Esophagus squamous epithelium (tissue), 5 donors: ENCODE measurements at regions not wholly inside any gene's neighbourhood (a gene's known extent, or its start where the extent isn't known, plus 50 kb on each side); places are given as distances from the start of the nearest gene placed in this dataset.

Source experiments
- DNase-seq: peaks from one replicate; lab custom pipeline; 2025; lab: John Stamatoyannopoulos, UW
- H3K27ac ChIP-seq, 4 donors: fragments of 200-600 bp; sonication (generic); one replicate each; pipeline ENCODE4 v1.5.1; 2016 to 2019; ENCODE audit warnings: mild to moderate bottlenecking in 1 of 4
- H3K27me3 ChIP-seq, 4 donors: fragments of 200-600 bp; sonication (generic); 1 replicate in 3 of 4; 2 replicates in 1 of 4; pipeline versions ENCODE4 v1.5.1 to v1.6.0; 2017 to 2021; ENCODE audit warnings: antibody characterized with exemption in 1 of 4
- H3K36me3 ChIP-seq, 3 donors: fragments of 200-600 bp; sonication (generic); one replicate each; pipeline ENCODE4 v1.5.1; 2016 to 2019
- H3K4me1 ChIP-seq, 3 donors: fragments of 200-600 bp; sonication (generic); one replicate each; pipeline ENCODE4 v1.5.1; 2017 to 2019
- H3K4me3 ChIP-seq, 4 donors: fragments of 200-600 bp; sonication (generic); 1 replicate in 3 of 4; 2 replicates in 1 of 4; pipeline ENCODE4 v1.5.1; 2016 to 2019; ENCODE audit warnings: mild to moderate bottlenecking in 2 of 4, moderate library complexity in 1 of 4
- H3K9me3 ChIP-seq, 3 donors: fragments of 200-600 bp; sonication (generic); one replicate each; pipeline ENCODE4 v1.5.1; 2016 to 2019
- CTCF ChIP-seq, 6 experiments: fragments of 450-650 bp in 4 of 6; fragments of 200-600 bp in 2 of 6; sonication (generic) in 2 of 6; IDR thresholded peaks; one replicate each; pipeline ENCODE4 v1.5.1; 2016 to 2019; ENCODE audit warnings: antibody characterized with exemption in 6 of 6, mild to moderate bottlenecking in 4 of 6, moderate library complexity in 4 of 6
- POLR2A ChIP-seq, 4 donors: fragments of 450-650 bp; IDR thresholded peaks; one replicate each; pipeline ENCODE4 v1.6.1; 2017; ENCODE audit warnings: antibody characterized with exemption in 4 of 4, mild to moderate bottlenecking in 4 of 4, moderate library complexity in 3 of 4
- WGBS, 2 donors: methylation state at CpG; one replicate each; pipeline ENCODE4 v1.1.5; 2018; 5-methylcytosine and 5-hydroxymethylcytosine counted together
- intact Hi-C: fragments of 100-400 bp; cut with DNase I; formaldehyde crosslinking; loops from one replicate; pipeline ENCODE4 v1.15.0; 2022
- donor health status: DM: yes; HTN: yes; CAD: no.

- no peaks in the 10 kb centered on the region for H3K36me3 ChIP-seq
- peaks cover 0 to 5% (median 0%) of the 10 kb centered on the region in 3 donors for H3K4me1 ChIP-seq
- no peak overlapping the region for H3K27ac ChIP-seq
- H3K9me3 ChIP-seq = no peaks in the 10 kb centered on the region
- intact Hi-C loops = no loop called here
- 24 to 33% methylated on average over 2 of the region's 3 CpGs for WGBS, 2 donors
- TF ChIP-seq POLR2A (IDR thresholded peaks at IDR 0.05) = no peak
- no peak for TF ChIP-seq CTCF (IDR thresholded peaks at IDR 0.05)
- no peaks in the 10 kb centered on the region for H3K27me3 ChIP-seq
- no peak overlapping the region for H3K4me3 ChIP-seq
- DNase-seq = no peak
These were observed 86.0 kb downstream of the FAT4 start for GRCh38 chr4:125400756-125401155.

GRCh38 chr4:125401784-125402183 lies 87.0 kb downstream of the FAT4 start:
- intact Hi-C loops = no loop called here
- Histone ChIP-seq H3K27ac (no peak overlapping the region), H3K4me1 (peaks cover 0 to 5% (median 0%) of the 10 kb centered on the region in 3 donors), H3K27me3 (no peaks in the 10 kb centered on the region), H3K36me3 (no peaks in the 10 kb centered on the region), H3K9me3 (no peaks in the 10 kb centered on the region), H3K4me3 (no peak overlapping the region)
- 66 to 72% methylated on average over 2 of the region's 2 CpGs for WGBS, 2 donors
- DNase-seq = no peak
- TF ChIP-seq CTCF (IDR thresholded peaks at IDR 0.05) (no peak), POLR2A (IDR thresholded peaks at IDR 0.05) (no peak)

GRCh38 chr4:125420526-125420925 lies 105.8 kb downstream of the FAT4 start:
- H3K36me3 ChIP-seq = peaks cover 0 to 14% (median 0%) of the 10 kb centered on the region in 3 donors
- DNase-seq = no peak
- H3K4me1 ChIP-seq = no peaks in the 10 kb centered on the region
- no peak overlapping the region for H3K4me3 ChIP-seq
- H3K27me3 ChIP-seq = no peaks in the 10 kb centered on the region
- intact Hi-C loops = no loop called here
- H3K9me3 ChIP-seq = no peaks in the 10 kb centered on the region
- TF ChIP-seq CTCF (IDR thresholded peaks at IDR 0.05) (no peak), POLR2A (IDR thresholded peaks at IDR 0.05) (no peak)
- 23 to 37% methylated on average over 2 of the region's 2 CpGs for WGBS, 2 donors
- H3K27ac ChIP-seq = no peak overlapping the region

DNA sequence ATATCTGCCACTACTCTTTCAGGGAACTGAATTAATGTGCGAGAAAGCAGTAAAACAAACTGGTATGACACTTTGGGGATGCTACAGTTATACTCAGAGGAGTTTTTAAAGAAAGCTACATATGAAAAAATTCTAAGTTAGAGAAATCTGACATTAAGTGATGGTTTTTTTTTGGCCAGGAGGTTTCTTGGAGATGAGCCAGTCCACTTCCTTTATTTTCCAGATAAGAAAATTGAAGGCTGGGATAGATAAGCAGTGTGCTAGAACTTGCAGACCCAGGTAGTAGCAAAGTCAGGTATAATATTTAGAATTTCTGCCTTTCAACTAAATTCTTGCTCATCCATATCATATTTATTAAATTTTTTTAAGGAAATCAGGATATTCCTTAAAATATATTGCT lies 106.8 kb downstream of the FAT4 start:
- Histone ChIP-seq H3K27me3 (no peaks in the 10 kb centered on the region), H3K27ac (no peak overlapping the region), H3K4me3 (no peak overlapping the region), H3K4me1 (no peaks in the 10 kb centered on the region), H3K36me3 (peaks cover 0 to 9% (median 0%) of the 10 kb centered on the region in 3 donors), H3K9me3 (no peaks in the 10 kb centered on the region)
- DNase-seq = no peak
- TF ChIP-seq CTCF (IDR thresholded peaks at IDR 0.05) = no peak
- no peak for TF ChIP-seq POLR2A (IDR thresholded peaks at IDR 0.05)
- intact Hi-C loops = no loop called here
- 53 to 65% methylated on average over 1 of the region's 1 CpG for WGBS, 2 donors

GRCh38 chr4:125423124-125423523 lies 108.4 kb downstream of the FAT4 start:
- Histone ChIP-seq H3K4me3 (no peak overlapping the region), H3K9me3 (no peaks in the 10 kb centered on the region), H3K36me3 (peaks cover 0 to 3% (median 0%) of the 10 kb centered on the region in 3 donors), H3K27me3 (no peaks in the 10 kb centered on the region), H3K4me1 (no peaks in the 10 kb centered on the region), H3K27ac (no peak overlapping the region)
- TF ChIP-seq POLR2A (IDR thresholded peaks at IDR 0.05) = no peak
- TF ChIP-seq CTCF (IDR thresholded peaks at IDR 0.05) = no peak
- intact Hi-C loops = no loop called here
- DNase-seq = no peak
- WGBS, 2 donors = 84 to 85% methylated on average over 2 of the region's 2 CpGs
